ENCODE measurements at regions not wholly inside any gene's neighbourhood (a gene's known extent, or its start where the extent isn't known, plus 50 kb on each side); places are given as distances from the start of the nearest gene placed in this dataset.

DNA sequence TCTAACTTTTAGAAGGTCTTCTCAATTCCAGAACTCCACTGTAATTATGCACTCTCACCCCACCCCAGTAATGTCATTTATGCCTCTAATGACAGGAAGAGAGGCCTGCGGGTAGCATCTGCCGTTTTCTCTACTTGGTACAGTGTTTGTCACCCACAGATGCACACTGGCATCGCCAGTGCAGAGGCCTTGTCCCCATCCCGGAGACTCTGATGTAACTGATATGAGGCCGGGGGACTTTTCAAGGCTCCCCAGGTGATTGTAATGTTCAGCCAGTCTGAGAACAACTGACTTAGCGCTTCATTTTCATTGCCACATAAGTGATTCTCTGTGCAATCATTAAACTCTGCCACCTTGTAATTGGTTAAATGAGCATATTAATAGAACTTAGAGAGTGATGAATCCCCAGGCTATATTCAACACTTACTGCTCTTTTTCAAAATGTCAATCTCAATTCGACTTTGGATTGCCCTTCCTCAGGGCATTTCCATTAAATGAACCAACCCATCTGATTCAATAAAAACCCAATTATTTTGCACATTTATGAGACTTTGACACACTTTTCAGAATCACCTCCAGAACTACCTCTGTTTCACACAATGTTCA, 113.2 kb downstream of the HERPUD2 start:
- no peak for DNase-seq

DNA sequence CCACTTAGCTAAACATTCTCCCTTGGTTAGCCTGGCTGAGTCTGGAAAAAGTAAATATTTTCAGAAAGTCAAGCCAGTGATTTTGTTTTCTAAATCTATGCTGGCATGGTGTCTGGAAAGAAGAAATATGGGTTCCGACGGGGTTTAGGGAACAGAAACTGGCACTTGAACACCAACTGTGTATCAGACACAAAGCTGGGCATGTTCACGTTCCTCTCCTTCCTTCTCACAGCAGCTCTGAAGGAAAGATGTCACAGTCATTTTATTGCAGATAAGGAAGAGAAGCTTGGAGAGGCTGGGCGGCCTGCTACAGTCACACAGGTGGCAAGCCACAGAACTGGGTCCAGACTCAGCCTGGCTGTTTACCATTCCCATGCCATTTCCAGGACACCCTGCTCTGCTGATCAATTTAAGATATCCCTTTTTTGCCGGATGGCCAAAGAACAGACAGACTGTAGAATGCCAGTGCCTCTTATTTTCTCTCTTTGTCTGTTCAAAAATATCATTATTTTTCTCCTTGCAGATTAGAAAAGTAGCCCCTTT, 118.8 kb downstream of the HERPUD2 start:
- DNase-seq: no peak

DNA sequence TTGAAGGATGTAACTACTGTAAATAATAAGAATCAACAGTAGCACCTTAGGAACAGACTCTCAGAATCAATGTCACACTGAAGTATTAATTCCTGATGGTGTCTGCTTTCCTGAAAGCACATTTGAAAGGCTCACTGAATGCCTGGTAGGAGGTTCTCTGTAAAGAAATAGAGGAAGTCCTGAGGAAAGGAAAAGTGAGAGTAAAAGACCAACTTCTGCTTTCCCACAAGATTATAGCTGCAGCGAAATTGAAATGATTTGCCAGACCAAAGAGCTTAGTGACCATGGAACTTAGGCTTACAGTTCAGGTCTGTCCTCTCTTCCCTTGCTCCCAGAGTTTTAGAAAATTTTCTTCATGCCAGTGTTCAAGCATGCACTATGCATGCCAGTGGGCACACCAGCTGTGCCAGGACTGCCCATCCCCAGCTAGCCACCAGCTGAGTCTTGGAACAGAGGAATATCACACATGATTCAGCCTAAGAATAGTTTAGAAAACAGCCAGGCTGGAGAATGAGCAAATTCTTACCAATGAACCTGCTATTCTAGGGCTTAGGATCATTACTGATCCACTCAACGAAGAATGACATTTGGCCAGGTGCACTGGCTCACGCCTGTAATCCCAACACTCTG, 123.2 kb downstream of the HERPUD2 start:
- DNase-seq: peak; percentile 76

GRCh38 chr7:35570937-35571336, 124.0 kb downstream of the HERPUD2 start:
- no peak for DNase-seq

GRCh38 chr7:35565927-35566326, 129.0 kb downstream of the HERPUD2 start:
- DNase-seq: no peak

- no peak for DNase-seq
Observed at GRCh38 chr7:35558841-35559240, 136.1 kb downstream of the HERPUD2 start.

GRCh38 chr7:35556515-35557471, 138.1 kb downstream of the HERPUD2 start:
- DNase-seq: peak; percentile 24

DNA sequence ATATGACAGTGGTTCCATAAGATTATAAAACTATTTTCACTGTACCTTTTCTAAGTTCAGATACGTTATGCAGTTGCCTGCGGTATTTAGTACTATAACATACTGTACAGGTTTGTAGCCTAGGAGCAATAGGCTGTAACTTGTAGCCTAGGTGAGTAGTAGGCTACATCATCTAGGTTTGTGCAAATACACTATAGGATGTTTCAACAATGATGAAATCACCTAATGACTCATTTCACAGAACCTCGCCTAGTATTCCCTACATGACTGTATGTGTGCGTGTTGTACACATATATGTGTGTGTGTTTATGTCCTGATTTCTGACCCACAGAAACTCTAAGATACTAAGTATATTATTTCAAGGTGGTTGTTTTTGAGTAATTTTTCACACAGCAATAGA, 139.0 kb downstream of the HERPUD2 start:
- DNase-seq: no peak

GRCh38 chr7:35555386-35555785, 139.5 kb downstream of the HERPUD2 start:
- no peak for DNase-seq

GRCh38 chr7:35553519-35553918, 141.4 kb downstream of the HERPUD2 start:
- DNase-seq: no peak

DNA sequence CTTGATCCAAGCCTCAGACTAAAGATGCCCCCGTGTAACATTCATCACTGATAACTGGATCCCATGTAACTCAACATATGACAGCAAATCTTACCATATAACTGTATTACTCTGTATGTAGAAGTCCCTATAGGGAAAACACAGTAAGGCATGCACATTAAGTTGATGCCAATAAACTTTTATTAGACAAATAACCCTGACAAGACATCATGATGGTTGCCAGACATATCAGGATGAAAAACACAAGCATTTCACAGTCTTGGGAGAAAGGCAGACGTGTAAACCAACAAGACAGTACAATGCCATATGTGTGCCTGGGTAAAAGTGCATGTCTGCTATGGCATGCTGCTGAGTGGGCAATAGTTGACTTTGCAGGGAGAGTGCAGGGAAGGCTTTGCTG, 142.2 kb downstream of the HERPUD2 start:
- DNase-seq: no peak

DNA sequence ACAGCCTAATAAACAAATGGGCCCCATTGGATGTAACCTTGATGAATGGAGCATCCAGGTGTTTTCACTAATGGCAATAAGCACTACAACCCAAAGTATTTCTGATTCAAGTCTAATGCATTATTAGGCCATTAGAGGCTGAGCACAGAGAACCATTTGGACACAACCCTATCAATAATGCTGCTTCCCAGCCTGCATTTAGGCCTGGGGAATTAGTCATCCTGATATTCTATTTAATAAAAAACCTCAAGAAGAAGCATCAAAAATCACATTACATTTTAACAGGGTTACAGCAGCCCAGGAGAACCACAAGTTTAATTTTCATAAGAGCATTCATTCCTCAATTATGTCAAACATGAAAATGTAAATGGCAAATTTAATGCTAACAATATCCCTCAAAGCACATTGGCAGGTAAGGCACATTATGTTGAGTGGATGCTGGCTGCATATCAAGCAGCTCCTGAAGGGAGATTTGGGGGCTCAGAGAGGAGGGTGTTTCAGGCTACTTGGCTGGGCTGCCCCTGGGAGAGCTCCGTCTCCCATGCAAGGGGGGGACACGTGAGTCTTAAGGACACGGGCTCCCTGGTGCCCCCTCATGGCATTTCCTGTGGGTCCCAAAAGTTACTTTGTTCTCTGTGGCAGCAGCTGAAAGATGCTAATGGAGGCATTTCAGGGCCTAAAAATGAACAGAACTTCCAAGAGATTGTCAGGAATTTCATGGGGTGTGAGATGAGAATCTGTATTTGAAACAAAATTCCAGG, 143.4 kb downstream of the HERPUD2 start:
- DNase-seq: no peak

DNA sequence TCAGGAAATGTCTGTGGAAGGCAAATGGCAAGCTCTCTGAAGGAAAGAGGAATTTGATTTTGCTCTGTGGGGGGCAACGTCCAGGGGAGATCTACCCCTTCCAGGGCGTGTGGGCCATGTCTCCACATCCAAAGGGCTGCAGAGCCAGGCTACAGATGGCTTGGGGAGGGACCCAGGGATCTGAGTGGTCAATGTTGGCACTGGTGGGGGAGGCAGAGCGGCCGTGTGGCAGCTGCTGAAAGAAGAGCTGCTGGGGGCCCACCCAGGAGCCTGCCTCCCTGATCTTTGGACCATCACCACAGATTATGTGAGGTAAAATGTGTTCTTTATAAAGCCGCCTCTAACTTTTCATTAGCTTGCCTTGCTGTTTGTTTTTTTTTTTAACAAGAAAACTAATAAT, 144.1 kb downstream of the HERPUD2 start:
- DNase-seq: no peak

DNA sequence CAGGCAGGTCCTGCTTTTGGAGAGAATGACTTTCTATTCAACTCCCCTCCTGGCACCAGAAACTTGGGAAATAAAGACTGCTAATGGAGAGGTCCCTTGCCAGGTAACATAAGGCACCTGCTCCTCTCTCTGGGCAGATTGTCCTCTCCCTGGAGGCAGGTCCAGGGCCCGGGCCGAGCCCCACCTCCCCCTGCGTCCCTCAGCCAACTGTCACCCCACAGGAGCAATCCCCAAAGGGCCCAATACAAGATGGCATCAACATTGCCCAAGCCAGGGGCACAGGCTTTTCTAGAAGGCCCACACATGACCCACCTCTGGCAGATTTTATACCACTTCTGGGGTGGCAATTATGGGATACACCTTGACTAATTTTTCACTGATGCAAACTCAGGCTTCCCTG, 145.2 kb downstream of the HERPUD2 start:
- DNase-seq: no peak

DNA sequence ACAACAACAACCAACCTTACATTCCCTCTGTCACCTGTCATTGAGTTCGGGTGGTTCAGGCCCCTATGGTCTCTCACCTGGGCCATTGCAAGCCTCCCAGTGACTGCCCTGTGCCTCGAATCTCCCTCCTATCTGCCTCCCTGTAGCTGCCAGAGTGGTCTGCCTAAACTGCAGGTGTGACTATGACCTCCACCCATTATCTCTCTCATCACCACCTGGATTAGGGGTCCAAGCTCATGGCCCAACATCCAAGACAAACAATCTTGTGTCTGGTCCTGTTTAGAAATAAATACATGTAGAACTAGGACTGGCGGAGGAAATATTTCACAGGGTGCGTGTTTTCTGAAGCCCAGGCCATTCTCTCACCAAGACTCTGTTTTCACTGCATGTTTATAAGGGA, 146.6 kb downstream of the HERPUD2 start:
- no peak for DNase-seq

DNA sequence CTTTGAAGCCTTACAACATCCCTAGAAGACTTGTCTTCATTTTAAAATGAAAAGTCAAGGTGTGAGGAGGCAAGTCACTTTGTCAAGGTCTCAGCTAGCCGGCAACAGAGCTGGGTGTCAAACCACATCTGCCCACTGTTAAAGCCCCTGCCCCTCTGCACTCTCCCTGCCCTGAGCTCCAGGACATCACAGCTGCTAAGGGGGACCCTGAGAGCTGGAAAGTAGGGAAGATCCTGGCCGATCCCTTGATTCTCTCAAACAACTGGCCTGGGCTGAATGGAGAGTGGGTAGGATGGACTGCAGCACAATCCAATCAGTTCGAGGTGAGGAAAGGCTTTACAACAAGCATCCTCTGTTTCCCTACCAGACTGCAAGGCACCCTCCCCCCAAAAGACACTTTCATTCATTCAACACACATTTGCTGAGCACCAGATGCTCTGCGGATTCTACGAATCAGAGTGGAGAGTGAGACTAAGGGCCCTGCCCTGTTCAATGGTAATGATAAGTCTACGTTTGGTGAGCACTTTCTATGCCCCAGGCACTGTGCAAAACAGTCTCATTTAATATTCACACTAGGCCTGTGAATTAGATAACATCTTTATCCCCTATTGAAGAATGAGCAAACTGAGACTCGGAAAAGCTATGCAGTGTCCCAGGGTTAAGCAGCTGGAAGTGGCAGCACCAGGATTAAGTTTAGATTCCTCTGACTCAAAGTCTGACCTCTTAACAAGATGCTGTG, 148.1 kb downstream of the HERPUD2 start:
- no peak for DNase-seq

- DNase-seq: no peak
Observed at GRCh38 chr7:35545831-35546230, 149.1 kb downstream of the HERPUD2 start.

- no peak for DNase-seq
Observed at GRCh38 chr7:35544028-35544742, 150.8 kb downstream of the HERPUD2 start.

DNA sequence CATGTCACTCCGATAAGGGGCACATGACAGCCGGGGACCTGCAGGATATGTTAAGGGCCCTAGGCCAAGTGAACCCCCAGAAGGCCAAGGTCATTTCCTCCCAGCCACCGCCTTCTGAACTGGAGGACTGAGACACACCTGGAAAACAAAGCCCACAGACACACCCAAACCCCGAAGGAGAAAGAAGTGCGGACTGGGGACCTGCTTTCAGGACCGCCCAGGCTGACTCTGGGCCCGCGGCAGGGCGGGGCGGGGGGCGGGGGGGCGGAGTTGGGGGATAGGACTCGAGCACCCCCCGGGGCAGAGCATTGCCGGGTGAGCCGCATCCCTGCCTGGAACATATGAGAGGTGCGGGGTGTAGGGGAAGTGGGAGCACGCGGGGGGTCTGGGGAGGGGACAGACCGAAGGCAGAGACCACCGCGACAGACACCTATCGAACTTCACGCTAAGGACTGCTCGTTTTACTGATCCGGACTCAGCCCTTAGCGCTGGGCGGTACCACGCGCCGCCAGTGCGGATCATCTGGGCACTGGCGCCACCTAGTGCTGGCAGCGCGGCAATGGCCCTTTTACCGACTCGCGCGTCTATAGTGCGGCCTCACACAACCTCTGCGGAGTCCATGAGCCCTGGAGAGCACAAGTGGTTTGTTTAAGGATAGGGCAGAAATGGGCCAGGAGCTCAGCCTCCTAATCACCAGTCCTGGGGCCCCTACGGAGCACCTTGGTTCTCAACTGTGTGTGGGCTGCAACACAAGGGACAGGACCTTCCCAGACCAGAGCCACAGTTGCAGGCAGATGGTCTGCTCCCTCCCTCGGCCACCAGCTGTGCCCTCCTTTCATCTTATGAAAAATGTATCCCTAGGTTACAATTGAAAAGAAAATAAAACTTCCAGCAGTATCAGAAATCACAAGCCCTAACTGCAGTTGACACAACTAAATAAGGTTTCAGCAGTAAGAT, 157.6 kb downstream of the HERPUD2 start:
- DNase-seq: peak; percentile 73

- no peak for DNase-seq
Observed at GRCh38 chr7:35536396-35536826, 158.5 kb downstream of the HERPUD2 start.
